Neural progenitor cell (in vitro differentiated cells): ENCODE measurements at regions not wholly inside any gene's neighbourhood (a gene's known extent, or its start where the extent isn't known, plus 50 kb on each side); places are given as distances from the start of the nearest gene placed in this dataset.

Experiments used
- CTCF ChIP-seq: fragments of 200-600 bp; sonication (generic); IDR thresholded peaks from 2 replicates; pipeline ENCODE4 v1.5.1; 2017; ENCODE audit warnings: antibody characterized with exemption, mild to moderate bottlenecking
- EZH2 ChIP-seq: fragments of 200-600 bp; sonication (generic); IDR thresholded peaks from 2 replicates; pipeline ENCODE4 v1.6.1; 2017; ENCODE audit warnings: antibody characterized with exemption, mild to moderate bottlenecking, moderate library complexity
- EZH2phosphoT487 ChIP-seq: fragments of 200-600 bp; sonication (generic); IDR thresholded peaks from 2 replicates; pipeline ENCODE4 v1.6.1; 2017; ENCODE audit warnings: antibody characterized with exemption

- TF ChIP-seq CTCF (no peak), EZH2phosphoT487 (no peak), EZH2 (no peak)
These were observed 158.6 kb upstream of the C1orf174 start for GRCh38 chr1:4058706-4059105.
